ENCODE measurements at regions not wholly inside any gene's neighbourhood (a gene's known extent, or its start where the extent isn't known, plus 50 kb on each side); places are given as distances from the start of the nearest gene placed in this dataset.

- Histone ChIP-seq H3K36me3 (ENCODE audit: control insufficient read depth, insufficient read depth, low read length) (no peaks in the 10 kb centered on the region), H3K9me3 (ENCODE audit: control insufficient read depth, insufficient read depth, low read length) (no peaks in the 10 kb centered on the region), H3K27ac (ENCODE audit: low read length) (no peak overlapping the region), H3K4me3 (ENCODE audit: low read length) (no peak overlapping the region), H3K4me1 (ENCODE audit: control insufficient read depth, insufficient read depth, low read length) (no peaks in the 10 kb centered on the region), H3K27me3 (ENCODE audit: control insufficient read depth, insufficient read depth, low read length) (no peaks in the 10 kb centered on the region)
- DNase-seq (ENCODE audit: low read depth, low spot score), result no peak
- no CpG with 5 or more reads among the region's 4 CpGs for WGBS (ENCODE audit: insufficient coverage, insufficient read length)
Observed at GRCh38 chr12:22740656-22741355, 115.8 kb downstream of the ETNK1 start.

DNA sequence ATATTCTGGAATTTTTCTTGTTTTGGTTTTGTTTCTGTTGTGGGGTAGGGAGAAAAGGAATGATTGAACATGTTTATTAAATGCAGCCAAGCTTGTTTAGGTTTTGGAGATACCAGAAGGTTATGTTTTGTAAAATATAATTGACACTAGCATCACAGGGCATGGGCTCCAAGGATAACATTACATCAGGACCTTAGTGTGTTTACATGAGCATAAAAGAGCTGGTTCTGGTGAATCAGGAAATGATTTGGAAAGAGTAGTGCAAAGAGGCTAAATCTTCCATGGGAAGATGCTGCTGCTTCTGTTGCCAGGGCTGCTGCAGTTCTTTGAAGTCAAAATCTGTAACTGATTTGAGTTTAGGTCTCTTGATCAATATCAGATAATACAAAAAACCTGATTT lies 118.7 kb downstream of the ETNK1 start:
- no peak overlapping the region for H3K4me3 ChIP-seq (ENCODE audit: low read length)
- no peaks in the 10 kb centered on the region for H3K27me3 ChIP-seq (ENCODE audit: control insufficient read depth, insufficient read depth, low read length)
- no peaks in the 10 kb centered on the region for H3K4me1 ChIP-seq (ENCODE audit: control insufficient read depth, insufficient read depth, low read length)
- no peak for DNase-seq (ENCODE audit: low read depth, low spot score)
- no peak overlapping the region for H3K27ac ChIP-seq (ENCODE audit: low read length)
- H3K36me3 ChIP-seq (ENCODE audit: control insufficient read depth, insufficient read depth, low read length), result no peaks in the 10 kb centered on the region
- no peaks in the 10 kb centered on the region for H3K9me3 ChIP-seq (ENCODE audit: control insufficient read depth, insufficient read depth, low read length)

DNA sequence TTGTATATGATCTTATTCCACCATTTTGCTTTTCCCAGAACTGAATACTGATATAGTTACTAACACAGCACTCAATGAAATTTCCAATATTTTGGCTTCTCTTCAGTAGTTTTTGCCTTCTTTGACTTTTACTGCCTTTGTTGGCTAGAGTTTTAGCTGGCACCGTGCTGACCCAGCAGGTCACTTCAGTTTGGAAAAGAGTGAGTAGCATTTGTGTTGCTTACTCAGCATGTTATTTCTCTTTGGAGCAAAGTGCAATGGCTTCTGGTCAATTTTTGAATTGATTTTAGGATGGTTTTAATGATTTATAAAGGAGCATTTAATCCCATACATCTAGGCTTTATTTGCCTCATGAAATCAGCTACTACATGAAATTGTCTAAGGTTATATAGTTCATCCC lies 119.2 kb downstream of the ETNK1 start:
- no peak for DNase-seq (ENCODE audit: low read depth, low spot score)
- Histone ChIP-seq H3K4me1 (ENCODE audit: control insufficient read depth, insufficient read depth, low read length) (no peaks in the 10 kb centered on the region), H3K4me3 (ENCODE audit: low read length) (no peak overlapping the region), H3K27ac (ENCODE audit: low read length) (no peak overlapping the region), H3K9me3 (ENCODE audit: control insufficient read depth, insufficient read depth, low read length) (no peaks in the 10 kb centered on the region), H3K36me3 (ENCODE audit: control insufficient read depth, insufficient read depth, low read length) (no peaks in the 10 kb centered on the region), H3K27me3 (ENCODE audit: control insufficient read depth, insufficient read depth, low read length) (no peaks in the 10 kb centered on the region)
- no CpG with 5 or more reads among the region's 1 CpG for whole genome bisulfite sequencing (ENCODE audit: insufficient coverage, insufficient read length)

DNA sequence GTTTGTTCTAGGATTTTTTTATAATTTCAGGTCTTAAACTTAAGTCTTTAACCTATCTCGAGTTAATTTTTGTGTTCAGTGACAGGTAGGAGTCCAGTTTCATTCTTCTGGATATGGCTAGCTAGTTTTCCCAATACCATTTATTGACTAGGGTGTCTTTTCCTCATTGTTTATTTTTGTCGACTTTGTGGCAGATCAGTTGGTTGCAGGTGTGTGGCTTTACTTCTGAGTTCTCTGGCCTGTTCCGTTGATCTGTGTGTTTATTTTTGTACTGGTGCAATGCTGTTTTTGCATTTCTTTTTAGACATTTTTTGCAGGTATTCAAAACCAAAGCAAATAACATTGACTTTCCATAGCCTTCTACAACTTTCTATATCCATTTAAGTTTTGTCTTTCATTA lies 121.7 kb downstream of the ETNK1 start:
- Histone ChIP-seq H3K27ac (ENCODE audit: low read length) (no peak overlapping the region), H3K4me1 (ENCODE audit: control insufficient read depth, insufficient read depth, low read length) (no peaks in the 10 kb centered on the region), H3K4me3 (ENCODE audit: low read length) (no peak overlapping the region), H3K9me3 (ENCODE audit: control insufficient read depth, insufficient read depth, low read length) (no peaks in the 10 kb centered on the region), H3K27me3 (ENCODE audit: control insufficient read depth, insufficient read depth, low read length) (no peaks in the 10 kb centered on the region), H3K36me3 (ENCODE audit: control insufficient read depth, insufficient read depth, low read length) (no peaks in the 10 kb centered on the region)
- no CpG with 5 or more reads among the region's 3 CpGs for WGBS (ENCODE audit: insufficient coverage, insufficient read length)
- no peak for DNase-seq (ENCODE audit: low read depth, low spot score)

GRCh38 chr12:22755629-22756028 lies 130.7 kb downstream of the ETNK1 start:
- WGBS (ENCODE audit: insufficient coverage, insufficient read length), result no CpG with 5 or more reads among the region's 1 CpG
- Histone ChIP-seq H3K27ac (ENCODE audit: low read length) (no peak overlapping the region), H3K27me3 (ENCODE audit: control insufficient read depth, insufficient read depth, low read length) (no peaks in the 10 kb centered on the region), H3K36me3 (ENCODE audit: control insufficient read depth, insufficient read depth, low read length) (no peaks in the 10 kb centered on the region), H3K4me1 (ENCODE audit: control insufficient read depth, insufficient read depth, low read length) (no peaks in the 10 kb centered on the region), H3K4me3 (ENCODE audit: low read length) (no peak overlapping the region), H3K9me3 (ENCODE audit: control insufficient read depth, insufficient read depth, low read length) (no peaks in the 10 kb centered on the region)
- DNase-seq (ENCODE audit: low read depth, low spot score), result no peak

GRCh38 chr12:22759769-22760674 lies 135.1 kb downstream of the ETNK1 start:
- no peaks in the 10 kb centered on the region for H3K36me3 ChIP-seq (ENCODE audit: control insufficient read depth, insufficient read depth, low read length)
- WGBS (ENCODE audit: insufficient coverage, insufficient read length), result no CpG with 5 or more reads among the region's 8 CpGs
- no peaks in the 10 kb centered on the region for H3K27me3 ChIP-seq (ENCODE audit: control insufficient read depth, insufficient read depth, low read length)
- no peak for DNase-seq (ENCODE audit: low read depth, low spot score)
- H3K27ac ChIP-seq (ENCODE audit: low read length), result no peak overlapping the region
- no peak overlapping the region for H3K4me3 ChIP-seq (ENCODE audit: low read length)
- H3K4me1 ChIP-seq (ENCODE audit: control insufficient read depth, insufficient read depth, low read length), result no peaks in the 10 kb centered on the region
- no peaks in the 10 kb centered on the region for H3K9me3 ChIP-seq (ENCODE audit: control insufficient read depth, insufficient read depth, low read length)

GRCh38 chr12:22765421-22766130 lies 140.6 kb downstream of the ETNK1 start:
- Histone ChIP-seq H3K27me3 (ENCODE audit: control insufficient read depth, insufficient read depth, low read length) (no peaks in the 10 kb centered on the region), H3K4me3 (ENCODE audit: low read length) (no peak overlapping the region), H3K27ac (ENCODE audit: low read length) (no peak overlapping the region), H3K4me1 (ENCODE audit: control insufficient read depth, insufficient read depth, low read length) (no peaks in the 10 kb centered on the region), H3K36me3 (ENCODE audit: control insufficient read depth, insufficient read depth, low read length) (no peaks in the 10 kb centered on the region), H3K9me3 (ENCODE audit: control insufficient read depth, insufficient read depth, low read length) (no peaks in the 10 kb centered on the region)
- WGBS (ENCODE audit: insufficient coverage, insufficient read length), result no CpG with 5 or more reads among the region's 15 CpGs
- DNase-seq (ENCODE audit: low read depth, low spot score), result no peak

DNA sequence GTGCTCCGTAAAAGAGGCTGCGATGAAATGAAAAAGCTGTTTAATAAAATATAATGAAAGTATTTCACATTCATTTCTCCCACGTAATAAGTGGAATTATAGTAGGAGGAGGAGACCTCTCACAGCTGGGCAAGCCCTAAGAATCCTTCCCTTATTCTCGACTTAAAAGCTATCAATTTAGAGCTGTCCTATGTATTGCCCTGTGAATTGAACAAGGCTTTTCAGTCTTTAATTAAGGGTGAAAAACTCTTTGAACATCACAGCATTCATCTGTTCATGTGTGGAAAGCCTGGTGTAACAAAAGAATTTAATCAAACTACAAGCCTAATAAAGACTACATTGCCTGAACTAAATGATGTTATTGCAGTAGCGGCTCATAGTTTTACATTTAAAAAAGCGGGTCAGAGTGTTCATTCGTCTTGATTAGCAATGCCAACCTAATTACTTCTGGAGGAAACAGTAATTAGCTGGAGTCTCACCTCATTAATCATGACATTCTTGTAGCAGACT lies 142.0 kb downstream of the ETNK1 start:
- no peaks in the 10 kb centered on the region for H3K36me3 ChIP-seq (ENCODE audit: control insufficient read depth, insufficient read depth, low read length)
- H3K27ac ChIP-seq (ENCODE audit: low read length), result no peak overlapping the region
- no peaks in the 10 kb centered on the region for H3K9me3 ChIP-seq (ENCODE audit: control insufficient read depth, insufficient read depth, low read length)
- WGBS (ENCODE audit: insufficient coverage, insufficient read length), result no CpG with 5 or more reads among the region's 7 CpGs
- no peaks in the 10 kb centered on the region for H3K27me3 ChIP-seq (ENCODE audit: control insufficient read depth, insufficient read depth, low read length)
- DNase-seq (ENCODE audit: low read depth, low spot score), result no peak
- H3K4me1 ChIP-seq (ENCODE audit: control insufficient read depth, insufficient read depth, low read length), result no peaks in the 10 kb centered on the region
- H3K4me3 ChIP-seq (ENCODE audit: low read length), result no peak overlapping the region

DNA sequence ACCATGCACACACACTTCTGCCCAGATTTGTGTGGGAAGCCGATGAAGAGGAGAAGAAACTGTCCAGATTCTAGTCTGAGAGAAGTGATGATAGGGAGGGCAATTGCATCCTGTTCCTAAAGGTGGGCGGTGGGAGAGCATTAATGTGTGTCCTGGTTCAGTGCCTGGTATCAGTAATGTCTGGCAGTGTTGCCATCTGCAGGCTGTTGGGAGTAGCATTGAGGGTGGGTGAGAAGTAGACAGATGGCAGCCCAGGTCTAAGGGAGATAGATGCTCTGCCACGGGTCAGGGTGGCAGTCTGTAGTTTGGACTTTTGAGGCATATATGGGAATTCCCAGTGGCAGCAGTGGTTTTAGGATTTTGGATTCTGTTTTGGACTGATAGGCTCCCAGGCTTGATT lies 156.4 kb downstream of the ETNK1 start:
- no CpG with 5 or more reads among the region's 3 CpGs for WGBS (ENCODE audit: insufficient coverage, insufficient read length)
- Histone ChIP-seq H3K36me3 (ENCODE audit: control insufficient read depth, insufficient read depth, low read length) (no peaks in the 10 kb centered on the region), H3K4me1 (ENCODE audit: control insufficient read depth, insufficient read depth, low read length) (no peaks in the 10 kb centered on the region), H3K27me3 (ENCODE audit: control insufficient read depth, insufficient read depth, low read length) (no peaks in the 10 kb centered on the region), H3K9me3 (ENCODE audit: control insufficient read depth, insufficient read depth, low read length) (no peaks in the 10 kb centered on the region), H3K4me3 (ENCODE audit: low read length) (no peak overlapping the region), H3K27ac (ENCODE audit: low read length) (no peak overlapping the region)
- DNase-seq (ENCODE audit: low read depth, low spot score), result no peak

DNA sequence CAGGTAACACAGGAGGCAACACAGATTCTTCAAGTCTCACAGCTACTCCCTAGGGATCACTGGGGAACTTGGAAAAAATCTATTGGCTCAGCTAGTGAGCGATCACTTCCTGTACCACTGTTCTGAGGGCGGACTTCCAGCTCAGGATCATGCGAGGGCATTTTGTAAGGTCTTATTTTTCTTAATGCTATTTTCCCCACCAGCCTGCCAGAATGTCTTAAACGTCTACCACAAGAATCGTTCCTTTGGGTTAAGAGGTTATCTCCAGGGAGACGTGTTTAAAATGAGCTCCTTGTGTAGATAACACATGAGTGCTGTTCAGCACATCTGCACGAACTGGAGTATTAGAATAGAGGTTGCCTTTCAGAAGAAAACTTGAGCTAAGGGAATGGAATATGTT lies 162.6 kb downstream of the ETNK1 start:
- H3K27me3 ChIP-seq (ENCODE audit: control insufficient read depth, insufficient read depth, low read length), result no peaks in the 10 kb centered on the region
- H3K4me1 ChIP-seq (ENCODE audit: control insufficient read depth, insufficient read depth, low read length), result no peaks in the 10 kb centered on the region
- no peaks in the 10 kb centered on the region for H3K36me3 ChIP-seq (ENCODE audit: control insufficient read depth, insufficient read depth, low read length)
- H3K4me3 ChIP-seq (ENCODE audit: low read length), result no peak overlapping the region
- DNase-seq (ENCODE audit: low read depth, low spot score), result no peak
- WGBS (ENCODE audit: insufficient coverage, insufficient read length), result no CpG with 5 or more reads among the region's 7 CpGs
- H3K9me3 ChIP-seq (ENCODE audit: control insufficient read depth, insufficient read depth, low read length), result no peaks in the 10 kb centered on the region
- no peak overlapping the region for H3K27ac ChIP-seq (ENCODE audit: low read length)
